ENCODE measurements at regions not wholly inside any gene's neighbourhood (a gene's known extent, or its start where the extent isn't known, plus 50 kb on each side); places are given as distances from the start of the nearest gene placed in this dataset.

GRCh38 chr12:20184514-20184913 lies 183.8 kb upstream of the PDE3A start:
- no peak for DNase-seq (ENCODE audit: low spot score)
- TF ChIP-seq, protein P1, sequence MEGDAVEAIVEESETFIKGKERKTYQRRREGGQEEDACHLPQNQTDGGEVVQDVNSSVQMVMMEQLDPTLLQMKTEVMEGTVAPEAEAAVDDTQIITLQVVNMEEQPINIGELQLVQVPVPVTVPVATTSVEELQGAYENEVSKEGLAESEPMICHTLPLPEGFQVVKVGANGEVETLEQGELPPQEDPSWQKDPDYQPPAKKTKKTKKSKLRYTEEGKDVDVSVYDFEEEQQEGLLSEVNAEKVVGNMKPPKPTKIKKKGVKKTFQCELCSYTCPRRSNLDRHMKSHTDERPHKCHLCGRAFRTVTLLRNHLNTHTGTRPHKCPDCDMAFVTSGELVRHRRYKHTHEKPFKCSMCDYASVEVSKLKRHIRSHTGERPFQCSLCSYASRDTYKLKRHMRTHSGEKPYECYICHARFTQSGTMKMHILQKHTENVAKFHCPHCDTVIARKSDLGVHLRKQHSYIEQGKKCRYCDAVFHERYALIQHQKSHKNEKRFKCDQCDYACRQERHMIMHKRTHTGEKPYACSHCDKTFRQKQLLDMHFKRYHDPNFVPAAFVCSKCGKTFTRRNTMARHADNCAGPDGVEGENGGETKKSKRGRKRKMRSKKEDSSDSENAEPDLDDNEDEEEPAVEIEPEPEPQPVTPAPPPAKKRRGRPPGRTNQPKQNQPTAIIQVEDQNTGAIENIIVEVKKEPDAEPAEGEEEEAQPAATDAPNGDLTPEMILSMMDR (IDR thresholded peaks at IDR 0.05; ENCODE audit: extremely low read depth, missing control alignments): no peak

GRCh38 chr12:20187456-20187855 lies 180.9 kb upstream of the PDE3A start:
- TF ChIP-seq, protein P1 (IDR thresholded peaks at IDR 0.05; ENCODE audit: extremely low read depth, missing control alignments): no peak
- DNase-seq (ENCODE audit: low spot score): no peak

GRCh38 chr12:20188930-20189653 lies 179.2 kb upstream of the PDE3A start:
- no peak for DNase-seq (ENCODE audit: low spot score)
- TF ChIP-seq, protein P1 (IDR thresholded peaks at IDR 0.05; ENCODE audit: extremely low read depth, missing control alignments): no peak

- TF ChIP-seq, protein P1 (IDR thresholded peaks at IDR 0.05; ENCODE audit: extremely low read depth, missing control alignments): no peak
- no peak for DNase-seq (ENCODE audit: low spot score)
These were observed 178.6 kb upstream of the PDE3A start for GRCh38 chr12:20189767-20190166.

DNA sequence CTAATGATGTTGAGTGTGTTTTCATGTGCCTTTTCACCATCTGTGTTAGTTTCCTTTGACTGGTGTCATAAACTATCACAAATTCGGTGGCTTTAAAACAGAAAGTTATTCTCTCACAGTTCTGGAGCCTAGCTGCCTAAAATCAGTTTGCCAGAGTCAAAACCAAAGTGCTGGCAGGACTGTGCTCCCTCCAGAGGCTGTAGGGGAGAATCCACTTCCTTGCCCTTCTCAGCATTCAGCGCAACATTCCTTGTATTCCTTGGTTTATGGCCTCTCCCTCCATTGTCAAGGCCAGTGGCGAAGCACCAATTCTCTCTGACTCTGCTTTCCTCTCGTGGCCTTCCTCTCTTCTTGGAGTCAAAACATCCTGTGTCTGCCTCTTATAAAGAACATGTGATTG lies 174.2 kb upstream of the PDE3A start:
- DNase-seq (ENCODE audit: low spot score): no peak
- TF ChIP-seq, protein P1 (IDR thresholded peaks at IDR 0.05; ENCODE audit: extremely low read depth, missing control alignments): no peak

DNA sequence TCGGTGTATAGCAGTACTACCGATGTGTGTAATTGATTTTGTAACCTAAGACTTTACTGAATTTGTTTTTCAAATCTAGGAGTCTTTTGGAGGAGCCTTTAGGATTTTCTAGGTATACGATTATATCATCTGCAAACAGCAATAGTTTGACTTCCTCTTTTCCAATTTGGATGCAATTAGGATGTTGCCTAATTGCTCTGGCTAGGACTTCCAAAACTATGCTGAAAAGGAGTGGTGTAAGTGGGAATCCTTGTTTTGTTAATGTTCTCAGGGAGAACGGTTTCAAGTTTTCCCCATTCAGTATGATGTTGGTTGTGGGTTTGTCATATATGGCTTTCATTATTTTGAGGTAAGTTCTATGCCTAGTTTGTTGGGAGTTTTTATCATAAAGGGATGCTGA lies 171.6 kb upstream of the PDE3A start:
- TF ChIP-seq, protein P1 (IDR thresholded peaks at IDR 0.05; ENCODE audit: extremely low read depth, missing control alignments): no peak
- DNase-seq (ENCODE audit: low spot score): no peak

DNA sequence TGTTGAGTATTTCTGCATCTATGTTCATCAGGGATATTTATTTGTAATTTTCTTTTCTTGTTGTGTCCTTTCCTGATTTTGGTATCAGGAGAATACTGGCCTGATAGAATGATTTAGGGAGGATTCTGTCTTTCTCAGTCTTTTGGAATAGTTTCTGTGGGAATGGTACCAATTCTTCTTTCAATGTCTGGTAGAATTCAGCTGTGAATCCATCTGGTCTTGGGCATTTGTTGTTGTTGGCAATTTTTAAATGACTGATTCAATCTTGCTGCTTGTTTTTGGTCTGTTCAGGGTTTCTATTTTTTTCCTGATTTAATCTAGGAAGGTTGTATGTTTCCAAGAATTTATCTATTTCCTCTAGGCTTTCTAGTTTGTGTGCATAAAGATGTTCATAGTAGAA lies 170.9 kb upstream of the PDE3A start:
- no peak for DNase-seq (ENCODE audit: low spot score)
- TF ChIP-seq, protein P1 (IDR thresholded peaks at IDR 0.05; ENCODE audit: extremely low read depth, missing control alignments): no peak
